HG02610 (cell line): ENCODE measurements at regions not wholly inside any gene's neighbourhood (a gene's known extent, or its start where the extent isn't known, plus 50 kb on each side); places are given as distances from the start of the nearest gene placed in this dataset.

Experiments used
- ATAC-seq: cut with Tn5 transposase; IDR thresholded peaks from one replicate; pipeline ENCODE4 v1.9.1; 2021; ENCODE audit warnings: mild to moderate bottlenecking, moderate library complexity; ENCODE audit not compliant: unreplicated experiment

- no peak for ATAC-seq
These were observed 70.9 kb upstream of the GSE1 start for GRCh38 chr16:85541980-85542900.

DNA sequence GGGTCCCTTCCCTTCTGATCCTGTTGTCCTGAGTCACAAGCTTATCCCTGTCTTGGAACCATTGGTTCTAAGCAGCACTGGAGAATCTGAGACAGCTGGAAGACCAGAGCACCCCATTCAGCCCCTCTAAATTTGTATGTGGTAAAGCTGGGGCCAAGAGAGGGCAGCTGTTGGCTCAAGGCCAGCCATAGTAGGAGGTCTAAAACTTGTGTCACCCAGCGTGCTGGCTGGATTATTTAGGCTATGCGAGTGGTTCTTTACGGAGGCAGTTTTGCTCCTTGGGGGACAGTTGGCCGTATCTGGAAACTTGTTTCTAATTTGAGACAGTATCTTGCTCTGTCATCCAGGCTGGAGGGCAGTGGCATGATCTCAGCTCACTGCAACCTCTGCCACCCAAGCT lies 69.6 kb upstream of the GSE1 start:
- ATAC-seq = no peak

DNA sequence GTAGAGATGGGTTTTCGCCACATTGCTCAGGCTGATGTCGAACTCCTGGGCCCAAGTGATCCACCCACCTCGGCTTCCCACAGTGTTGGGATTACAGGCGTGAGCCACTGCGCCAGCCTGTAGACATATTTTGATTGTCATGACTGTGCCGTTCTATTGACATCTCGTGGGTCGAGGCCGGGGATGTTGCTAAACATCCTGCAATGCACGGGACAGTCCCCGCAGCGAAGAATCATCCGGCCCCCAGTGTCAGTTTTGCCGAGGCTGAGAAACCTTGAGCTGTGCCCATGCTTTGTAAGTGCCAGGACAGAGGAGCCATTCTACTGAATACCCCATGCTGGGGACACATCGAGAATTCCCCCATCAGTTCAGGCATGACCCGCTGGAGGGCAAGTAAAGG lies 69.1 kb upstream of the GSE1 start:
- no peak for ATAC-seq

GRCh38 chr16:85544668-85545067 lies 68.5 kb upstream of the GSE1 start:
- no peak for ATAC-seq

DNA sequence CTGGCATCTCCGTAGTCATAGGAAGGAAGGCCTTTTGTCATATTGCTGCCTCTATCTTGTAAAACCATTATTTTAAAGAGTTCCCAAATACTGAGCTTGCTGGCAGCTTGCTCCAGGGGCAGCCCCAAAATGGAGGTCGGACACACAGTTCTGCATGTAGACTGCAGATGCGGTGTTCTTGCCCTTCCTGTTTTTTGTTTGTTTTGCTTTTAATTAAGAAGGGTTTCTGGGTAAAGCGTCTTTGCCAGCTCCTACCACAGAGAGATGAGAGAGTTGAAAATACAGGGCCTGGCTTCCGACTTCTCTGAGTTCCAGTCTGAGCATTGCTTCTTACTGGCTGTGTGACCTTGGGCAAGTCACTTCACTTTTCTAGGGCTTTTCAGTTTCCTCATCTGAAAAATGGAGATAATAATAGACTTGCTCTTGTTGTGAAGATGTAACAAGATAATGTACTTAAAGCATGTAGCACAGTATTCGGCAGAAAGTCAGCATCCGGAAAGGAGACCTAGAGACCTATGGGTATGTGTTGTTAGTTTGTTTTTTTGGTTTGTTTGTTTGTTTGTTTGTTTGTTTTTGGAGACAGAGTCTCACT lies 67.8 kb upstream of the GSE1 start:
- ATAC-seq = no peak

- ATAC-seq = no peak
These were observed 66.3 kb upstream of the GSE1 start for GRCh38 chr16:85546585-85547447.

GRCh38 chr16:85548375-85548774 lies 64.7 kb upstream of the GSE1 start:
- ATAC-seq = no peak

DNA sequence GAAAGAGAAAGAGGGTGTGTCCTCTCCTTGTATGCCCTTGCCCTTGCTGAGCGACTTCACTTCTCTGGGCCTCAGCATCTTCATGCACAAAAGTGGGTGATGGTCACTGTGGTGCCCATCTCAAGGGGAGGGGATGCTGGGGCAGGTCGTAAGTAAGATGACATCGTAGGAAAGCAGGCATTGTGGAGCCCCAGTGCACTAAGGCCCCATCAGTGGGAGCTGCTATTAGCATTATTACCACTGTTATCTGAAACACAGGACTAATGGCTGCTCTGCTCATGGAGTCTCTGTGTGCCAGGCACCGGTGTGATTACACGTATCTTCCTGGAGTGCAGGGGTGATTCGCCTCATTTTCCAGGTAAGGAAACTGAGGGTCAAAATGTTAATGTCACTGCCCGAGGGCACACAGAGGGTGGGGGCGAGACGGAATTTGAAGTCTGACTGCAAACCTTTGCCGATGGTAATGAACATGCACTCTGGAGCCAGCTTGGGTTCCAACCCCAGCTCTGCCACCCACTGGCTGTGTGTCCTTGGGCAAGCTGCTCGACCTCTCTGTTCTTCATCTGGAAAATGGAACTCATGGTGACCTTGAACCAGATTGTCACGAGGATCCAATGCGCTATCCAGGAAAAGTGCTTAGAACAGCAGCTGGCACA lies 63.2 kb upstream of the GSE1 start:
- ATAC-seq = no peak

DNA sequence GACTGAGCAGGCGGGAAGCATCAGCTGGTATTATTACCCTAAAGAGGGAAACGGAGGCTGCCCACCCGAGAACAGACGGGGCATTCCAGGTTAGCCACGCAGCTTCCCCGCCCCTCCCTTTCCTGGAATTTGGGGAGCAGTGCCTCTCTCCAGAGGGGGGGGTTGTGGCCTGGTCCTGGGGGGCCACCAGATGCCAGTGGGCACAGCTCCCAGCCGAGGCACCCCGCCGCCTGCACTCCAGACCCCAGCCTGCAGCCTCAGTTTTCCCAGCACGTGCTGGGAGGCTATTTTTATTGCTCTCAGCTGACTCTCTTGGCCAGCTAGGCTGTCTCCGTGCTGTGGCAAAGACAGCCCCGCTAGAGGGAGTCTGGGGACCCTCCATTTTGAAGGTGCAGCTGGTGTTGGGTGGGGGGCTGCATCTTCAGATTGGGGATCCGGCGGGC lies 62.7 kb upstream of the GSE1 start:
- ATAC-seq = no peak

GRCh38 chr16:85550953-85551924 lies 61.9 kb upstream of the GSE1 start:
- ATAC-seq = no peak

DNA sequence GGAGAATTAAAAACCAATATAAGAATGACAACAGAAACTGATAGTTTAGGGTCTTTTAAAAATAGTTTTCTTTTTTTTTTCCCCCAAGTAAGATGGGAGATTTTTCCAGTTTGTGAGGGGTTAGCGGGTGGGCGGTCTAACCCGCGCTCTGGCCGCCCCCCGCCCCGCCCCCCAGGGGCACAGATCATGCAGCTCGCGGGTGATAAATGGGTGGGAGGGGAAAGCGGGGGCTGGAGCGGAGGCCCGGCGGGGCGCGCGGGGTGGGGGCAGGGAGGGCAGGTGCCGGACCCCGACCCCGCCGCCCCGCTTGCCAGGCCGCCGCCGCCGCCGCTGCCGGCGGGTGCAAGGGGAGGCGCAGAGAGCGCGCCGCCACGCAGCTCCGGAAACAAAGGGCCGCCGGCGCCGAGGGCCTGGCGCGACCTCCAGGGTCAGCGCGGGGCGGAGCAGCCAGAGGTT lies 60.1 kb upstream of the GSE1 start:
- no peak for ATAC-seq

GRCh38 chr16:85553436-85554113 lies 59.5 kb upstream of the GSE1 start:
- peak; percentile 26 for ATAC-seq

DNA sequence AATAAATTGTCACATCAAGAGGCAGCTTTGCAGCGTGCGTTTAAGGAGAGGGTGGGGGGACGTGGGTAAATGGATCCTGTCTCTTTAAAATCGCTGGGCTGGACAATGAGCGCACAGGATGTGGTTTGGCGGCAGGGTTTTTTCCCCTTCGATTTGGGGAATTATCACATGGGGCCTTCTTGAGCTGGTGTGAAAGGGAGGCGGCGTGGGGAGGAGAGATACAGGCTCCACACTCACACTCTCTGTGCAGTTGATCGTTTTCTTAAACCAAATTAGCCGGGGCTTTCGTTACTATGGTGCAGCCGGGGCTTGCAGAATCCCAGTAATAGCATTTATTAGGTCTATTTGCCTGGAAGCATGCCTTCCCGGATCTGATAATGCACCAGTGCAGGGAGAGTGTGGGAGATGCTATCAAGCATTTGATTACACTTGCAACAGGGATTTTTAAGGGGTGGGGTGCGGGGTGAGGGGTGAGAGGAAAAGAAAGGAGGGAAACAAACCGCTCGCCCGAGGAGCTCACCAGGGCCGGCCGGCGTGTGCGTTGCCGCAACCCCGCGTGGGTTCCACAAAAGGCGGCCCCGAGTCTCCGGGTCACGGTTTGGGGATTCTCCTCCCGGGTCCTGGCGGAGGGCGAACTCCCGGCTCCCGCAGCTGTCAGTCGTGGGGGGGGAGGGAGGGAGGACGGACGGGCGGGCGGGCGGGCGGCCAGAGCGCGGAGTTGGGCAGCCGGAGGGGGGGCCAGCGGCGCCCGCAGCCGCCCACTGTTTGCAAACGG lies 58.8 kb upstream of the GSE1 start:
- peak; percentile 43 for ATAC-seq

- ATAC-seq = no peak
These were observed 58.0 kb upstream of the GSE1 start for GRCh38 chr16:85554889-85555718.

DNA sequence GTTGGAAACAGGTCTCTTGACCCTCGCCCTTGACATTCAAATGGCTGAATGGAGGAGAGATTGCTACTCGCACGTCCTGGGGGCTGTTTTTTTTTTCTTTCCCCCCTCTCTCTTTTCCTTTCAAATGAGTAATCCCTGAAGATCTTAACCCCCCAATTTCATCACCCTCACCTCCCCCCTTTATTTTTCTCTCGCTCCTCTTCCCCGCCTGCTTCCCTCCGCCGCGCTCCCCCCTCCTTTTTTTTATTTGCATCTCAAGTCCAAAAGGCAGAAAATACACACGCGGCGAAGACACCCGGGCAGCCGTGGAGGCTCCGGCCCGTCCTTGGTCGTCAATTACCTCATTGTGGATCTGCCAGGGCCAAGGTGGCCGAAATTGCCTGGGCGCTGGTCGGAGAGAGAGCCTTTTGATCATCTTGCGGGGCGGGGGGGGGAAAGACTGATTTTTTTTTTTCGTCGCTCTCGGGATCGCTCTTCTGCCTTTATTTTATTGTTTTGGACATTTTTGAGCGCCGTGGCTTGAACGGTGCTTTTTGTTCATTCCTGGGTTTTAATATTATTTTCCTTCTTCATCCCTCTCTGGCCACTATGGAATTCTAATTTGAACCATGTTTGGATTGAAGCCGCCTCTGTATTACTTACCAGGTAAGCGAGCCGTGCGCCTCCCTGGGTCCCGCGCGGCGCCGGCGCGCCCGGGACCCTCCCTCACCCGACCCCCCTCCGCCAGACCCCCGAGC lies 57.2 kb upstream of the GSE1 start:
- no peak for ATAC-seq

- no peak for ATAC-seq
These were observed 56.6 kb upstream of the GSE1 start for GRCh38 chr16:85556456-85557082.
